ENCODE measurements at regions not wholly inside any gene's neighbourhood (a gene's known extent, or its start where the extent isn't known, plus 50 kb on each side); places are given as distances from the start of the nearest gene placed in this dataset.
A peak's percentile ranks its signal among the peaks of the same experiment; 100 is the strongest.

- no peak overlapping the region for H3K9ac ChIP-seq (ENCODE audit: low read length)
- no peak overlapping the region for H3K27ac ChIP-seq (ENCODE audit: low read length)
- no peaks in the 10 kb centered on the region for H3K9me3 ChIP-seq (ENCODE audit: insufficient read depth, low read length)
- no peak overlapping the region for H3K4me2 ChIP-seq (ENCODE audit: low read length)
- no peaks in the 10 kb centered on the region for H4K20me1 ChIP-seq (ENCODE audit: insufficient read depth, low read length)
- H3K27me3 ChIP-seq (ENCODE audit: low read depth, low read length) = no peaks in the 10 kb centered on the region
- TF ChIP-seq, protein P1, sequence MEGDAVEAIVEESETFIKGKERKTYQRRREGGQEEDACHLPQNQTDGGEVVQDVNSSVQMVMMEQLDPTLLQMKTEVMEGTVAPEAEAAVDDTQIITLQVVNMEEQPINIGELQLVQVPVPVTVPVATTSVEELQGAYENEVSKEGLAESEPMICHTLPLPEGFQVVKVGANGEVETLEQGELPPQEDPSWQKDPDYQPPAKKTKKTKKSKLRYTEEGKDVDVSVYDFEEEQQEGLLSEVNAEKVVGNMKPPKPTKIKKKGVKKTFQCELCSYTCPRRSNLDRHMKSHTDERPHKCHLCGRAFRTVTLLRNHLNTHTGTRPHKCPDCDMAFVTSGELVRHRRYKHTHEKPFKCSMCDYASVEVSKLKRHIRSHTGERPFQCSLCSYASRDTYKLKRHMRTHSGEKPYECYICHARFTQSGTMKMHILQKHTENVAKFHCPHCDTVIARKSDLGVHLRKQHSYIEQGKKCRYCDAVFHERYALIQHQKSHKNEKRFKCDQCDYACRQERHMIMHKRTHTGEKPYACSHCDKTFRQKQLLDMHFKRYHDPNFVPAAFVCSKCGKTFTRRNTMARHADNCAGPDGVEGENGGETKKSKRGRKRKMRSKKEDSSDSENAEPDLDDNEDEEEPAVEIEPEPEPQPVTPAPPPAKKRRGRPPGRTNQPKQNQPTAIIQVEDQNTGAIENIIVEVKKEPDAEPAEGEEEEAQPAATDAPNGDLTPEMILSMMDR (IDR thresholded peaks at IDR 0.05; ENCODE audit: low read depth, low read length) = no peak
- TF ChIP-seq EZH2phosphoT487 (IDR thresholded peaks at IDR 0.05; ENCODE audit: low read depth) = no peak
- no peaks in the 10 kb centered on the region for H3K4me1 ChIP-seq (ENCODE audit: low read length)
- no peak overlapping the region for H3K4me3 ChIP-seq (ENCODE audit: low read length)
- H3K36me3 ChIP-seq (replicated peaks; ENCODE audit: low read depth, low read length) = no peaks in the 10 kb centered on the region
- H3K79me2 ChIP-seq (ENCODE audit: low read length) = no peaks in the 10 kb centered on the region
- H2AFZ ChIP-seq (ENCODE audit: low read depth, low read length) = no peak overlapping the region
Observed at GRCh38 chr1:105565006-105565405, 1491.5 kb upstream of the PRMT6 start.

DNA sequence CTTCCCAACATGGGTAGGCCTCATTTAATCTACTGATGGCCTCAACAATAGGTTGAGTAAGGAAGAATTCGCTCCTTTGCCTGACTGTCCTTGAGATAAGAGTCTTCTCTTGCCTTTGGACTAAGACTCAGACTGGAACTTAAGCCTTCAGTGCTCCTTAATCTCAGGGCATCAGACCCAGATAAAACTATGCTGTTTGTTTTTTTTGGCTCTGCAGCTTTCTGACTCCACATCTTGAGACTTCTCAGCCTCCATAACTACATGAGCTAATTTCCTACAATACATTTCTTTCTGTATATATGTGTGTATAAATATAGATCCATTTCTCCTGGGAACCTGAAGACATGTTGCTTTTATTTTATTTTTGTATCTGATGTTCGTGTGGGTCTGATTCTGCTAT, 1470.7 kb upstream of the PRMT6 start:
- no peaks in the 10 kb centered on the region for H3K27me3 ChIP-seq (ENCODE audit: low read depth, low read length)
- no peaks in the 10 kb centered on the region for H3K36me3 ChIP-seq (replicated peaks; ENCODE audit: low read depth, low read length)
- H3K4me3 ChIP-seq (ENCODE audit: low read length) = no peak overlapping the region
- H2AFZ ChIP-seq (ENCODE audit: low read depth, low read length) = no peak overlapping the region
- no peaks in the 10 kb centered on the region for H4K20me1 ChIP-seq (ENCODE audit: insufficient read depth, low read length)
- H3K9ac ChIP-seq (ENCODE audit: low read length) = no peak overlapping the region
- H3K79me2 ChIP-seq (ENCODE audit: low read length) = no peaks in the 10 kb centered on the region
- no peak for TF ChIP-seq EZH2phosphoT487 (IDR thresholded peaks at IDR 0.05; ENCODE audit: low read depth)
- TF ChIP-seq, protein P1 (IDR thresholded peaks at IDR 0.05; ENCODE audit: low read depth, low read length) = no peak
- H3K4me1 ChIP-seq (ENCODE audit: low read length) = no peaks in the 10 kb centered on the region
- H3K27ac ChIP-seq (ENCODE audit: low read length) = no peak overlapping the region
- H3K9me3 ChIP-seq (ENCODE audit: insufficient read depth, low read length) = no peaks in the 10 kb centered on the region
- H3K4me2 ChIP-seq (ENCODE audit: low read length) = no peak overlapping the region

DNA sequence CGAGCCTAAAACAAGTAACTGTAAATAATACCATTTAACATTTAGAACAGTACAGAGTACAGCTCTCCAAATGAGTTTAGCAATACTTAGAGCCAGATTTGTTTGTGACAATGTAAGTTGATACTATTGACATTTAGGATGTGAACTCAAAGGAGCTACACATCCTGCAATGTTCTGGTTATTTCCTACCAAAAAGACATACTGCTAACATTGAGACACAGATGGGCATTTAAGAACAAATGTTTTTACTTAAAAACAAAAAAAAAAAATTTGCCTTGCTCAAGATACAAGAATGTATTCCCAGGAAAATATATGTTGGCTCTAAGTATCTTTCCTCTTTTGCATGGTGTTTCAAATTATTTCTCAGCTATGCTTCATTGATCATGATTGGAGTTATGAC, 1464.8 kb upstream of the PRMT6 start:
- Histone ChIP-seq H3K4me2 (ENCODE audit: low read length) (no peak overlapping the region), H3K9me3 (ENCODE audit: insufficient read depth, low read length) (no peaks in the 10 kb centered on the region), H3K4me1 (ENCODE audit: low read length) (no peaks in the 10 kb centered on the region), H3K4me3 (ENCODE audit: low read length) (no peak overlapping the region), H2AFZ (ENCODE audit: low read depth, low read length) (no peak overlapping the region), H3K27ac (ENCODE audit: low read length) (no peak overlapping the region), H3K79me2 (ENCODE audit: low read length) (no peaks in the 10 kb centered on the region), H4K20me1 (ENCODE audit: insufficient read depth, low read length) (no peaks in the 10 kb centered on the region), H3K27me3 (ENCODE audit: low read depth, low read length) (no peaks in the 10 kb centered on the region), H3K36me3 (replicated peaks; ENCODE audit: low read depth, low read length) (no peaks in the 10 kb centered on the region), H3K9ac (ENCODE audit: low read length) (no peak overlapping the region)
- TF ChIP-seq, protein P1 (IDR thresholded peaks at IDR 0.05; ENCODE audit: low read depth, low read length) = no peak
- no peak for TF ChIP-seq EZH2phosphoT487 (IDR thresholded peaks at IDR 0.05; ENCODE audit: low read depth)

- TF ChIP-seq, protein P1 (IDR thresholded peaks at IDR 0.05; ENCODE audit: low read depth, low read length) = peak; percentile 40
- no peak for TF ChIP-seq EZH2phosphoT487 (IDR thresholded peaks at IDR 0.05; ENCODE audit: low read depth)
- H3K36me3 ChIP-seq (replicated peaks; ENCODE audit: low read depth, low read length) = no peaks in the 10 kb centered on the region
- H3K9ac ChIP-seq (ENCODE audit: low read length) = no peak overlapping the region
- no peak overlapping the region for H2AFZ ChIP-seq (ENCODE audit: low read depth, low read length)
- no peak overlapping the region for H3K4me3 ChIP-seq (ENCODE audit: low read length)
- H3K4me1 ChIP-seq (ENCODE audit: low read length) = no peaks in the 10 kb centered on the region
- H3K79me2 ChIP-seq (ENCODE audit: low read length) = no peaks in the 10 kb centered on the region
- no peak overlapping the region for H3K27ac ChIP-seq (ENCODE audit: low read length)
- H3K27me3 ChIP-seq (ENCODE audit: low read depth, low read length) = no peaks in the 10 kb centered on the region
- H3K4me2 ChIP-seq (ENCODE audit: low read length) = no peak overlapping the region
- no peaks in the 10 kb centered on the region for H4K20me1 ChIP-seq (ENCODE audit: insufficient read depth, low read length)
- H3K9me3 ChIP-seq (ENCODE audit: insufficient read depth, low read length) = no peaks in the 10 kb centered on the region
Observed at GRCh38 chr1:105608713-105609112, 1447.8 kb upstream of the PRMT6 start.

Measured in OCI-LY3 (cell line).